ENCODE measurements at regions not wholly inside any gene's neighbourhood (a gene's known extent, or its start where the extent isn't known, plus 50 kb on each side); places are given as distances from the start of the nearest gene placed in this dataset.
A peak's percentile ranks its signal among the peaks of the same experiment; 100 is the strongest.

- intact Hi-C loops (cut with DNase I), result no loop called here
- Histone ChIP-seq H3K4me1 (no peaks in the 10 kb centered on the region), H3K27me3 (no peaks in the 10 kb centered on the region), H3K36me3 (no peaks in the 10 kb centered on the region), H3K9me3 (no peaks in the 10 kb centered on the region), H3K4me3 (no peak overlapping the region), H3K27ac (no peak overlapping the region)
- no peak for TF ChIP-seq POLR2A (IDR thresholded peaks at IDR 0.05)
- no peak for ATAC-seq
- no peak for DNase-seq
Observed at GRCh38 chr2:226339616-226340015, 460.0 kb downstream of the IRS1 start.

GRCh38 chr2:226338825-226339224, 460.8 kb downstream of the IRS1 start:
- intact Hi-C loops (cut with DNase I), result no loop called here
- Histone ChIP-seq H3K9me3 (no peaks in the 10 kb centered on the region), H3K36me3 (no peaks in the 10 kb centered on the region), H3K27ac (no peak overlapping the region), H3K27me3 (no peaks in the 10 kb centered on the region), H3K4me1 (no peaks in the 10 kb centered on the region), H3K4me3 (no peak overlapping the region)
- DNase-seq, result no peak
- no peak for ATAC-seq
- no peak for TF ChIP-seq POLR2A (IDR thresholded peaks at IDR 0.05)
- TF ChIP-seq CTCF (IDR thresholded peaks at IDR 0.05), result no peak

GRCh38 chr2:226337941-226338600, 461.5 kb downstream of the IRS1 start:
- intact Hi-C loops (cut with DNase I), result no loop called here
- no peaks in the 10 kb centered on the region for H3K36me3 ChIP-seq
- DNase-seq, result no peak
- H3K4me1 ChIP-seq, result no peaks in the 10 kb centered on the region
- 44% methylated on average over 2 of the region's 2 CpGs for WGBS (ENCODE audit: insufficient coverage, low coverage, low lambda C conversion rate, missing lambda C conversion rate)
- no peak overlapping the region for H3K27ac ChIP-seq
- ATAC-seq, result peak in 1 of 4 donors; percentile 38
- no peak overlapping the region for H3K4me3 ChIP-seq
- no peaks in the 10 kb centered on the region for H3K27me3 ChIP-seq
- TF ChIP-seq POLR2A (IDR thresholded peaks at IDR 0.05) (no peak), CTCF (IDR thresholded peaks at IDR 0.05) (no peak)
- H3K9me3 ChIP-seq, result no peaks in the 10 kb centered on the region

GRCh38 chr2:226336283-226336682, 463.3 kb downstream of the IRS1 start:
- H3K9me3 ChIP-seq, result no peaks in the 10 kb centered on the region
- DNase-seq (no peak), ATAC-seq (no peak)
- H3K4me1 ChIP-seq, result no peaks in the 10 kb centered on the region
- TF ChIP-seq CTCF (IDR thresholded peaks at IDR 0.05) (no peak), POLR2A (IDR thresholded peaks at IDR 0.05) (no peak)
- H3K4me3 ChIP-seq, result no peak overlapping the region
- no peak overlapping the region for H3K27ac ChIP-seq
- intact Hi-C loops (cut with DNase I), result no loop called here
- no peaks in the 10 kb centered on the region for H3K36me3 ChIP-seq
- 54% methylated on average over 3 of the region's 3 CpGs for WGBS (ENCODE audit: insufficient coverage, low coverage, low lambda C conversion rate, missing lambda C conversion rate)
- no peaks in the 10 kb centered on the region for H3K27me3 ChIP-seq

GRCh38 chr2:226334981-226335720, 464.5 kb downstream of the IRS1 start:
- H3K4me1 ChIP-seq, result no peaks in the 10 kb centered on the region
- TF ChIP-seq CTCF (IDR thresholded peaks at IDR 0.05) (no peak), POLR2A (IDR thresholded peaks at IDR 0.05) (no peak)
- no peak for ATAC-seq
- no peaks in the 10 kb centered on the region for H3K36me3 ChIP-seq
- WGBS (ENCODE audit: insufficient coverage, low coverage, low lambda C conversion rate, missing lambda C conversion rate), result 79% methylated on average over 8 of the region's 8 CpGs
- no peaks in the 10 kb centered on the region for H3K27me3 ChIP-seq
- no peaks in the 10 kb centered on the region for H3K9me3 ChIP-seq
- no peak overlapping the region for H3K4me3 ChIP-seq
- no peak overlapping the region for H3K27ac ChIP-seq
- intact Hi-C loops (cut with DNase I), result no loop called here
- no peak for DNase-seq
